ENCODE measurements at regions not wholly inside any gene's neighbourhood (a gene's known extent, or its start where the extent isn't known, plus 50 kb on each side); places are given as distances from the start of the nearest gene placed in this dataset.

DNA sequence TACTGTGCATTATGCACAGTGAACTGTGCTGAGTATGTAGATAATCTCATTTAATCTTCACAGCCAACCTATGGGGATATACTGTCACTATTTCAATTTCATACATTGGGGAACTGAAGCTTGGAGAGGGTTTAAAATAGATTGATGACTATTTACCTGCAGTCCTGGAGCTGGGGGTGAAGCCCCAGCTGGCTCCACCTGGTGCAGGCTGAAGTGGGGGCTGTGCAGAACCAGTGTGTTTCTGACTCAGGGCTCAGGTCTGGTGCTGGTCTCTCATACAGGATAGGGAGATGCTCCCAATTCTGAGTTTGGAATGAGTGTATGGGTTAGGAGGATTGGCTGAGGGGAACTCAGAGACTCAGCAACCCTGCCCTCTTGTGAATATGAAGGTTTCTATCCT is 176.1 kb upstream of the CEP162 start:
- TF ChIP-seq CTCF (IDR thresholded peaks at IDR 0.05; ENCODE audit: low read depth, low read length, poor library complexity, severe bottlenecking) (no peak), EZH2phosphoT487 (IDR thresholded peaks at IDR 0.05; ENCODE audit: borderline replicate concordance, low read length) (no peak)
